Motor neuron (in vitro differentiated cells): ENCODE measurements at regions not wholly inside any gene's neighbourhood (a gene's known extent, or its start where the extent isn't known, plus 50 kb on each side); places are given as distances from the start of the nearest gene placed in this dataset.
"Not testable (repeated sequence)": the region's sequence is repeated elsewhere in the genome, so short reads cannot be mapped to it uniquely, and the experiment has no call there.

ENCODE experiments used
- ATAC-seq, 8 experiments: fragments of 200-7000 bp; cut with Tn5 transposase; replicated peaks in 6 of 8; 2 replicates each; pipeline ENCODE4 v1.8.0; 2021; ENCODE audit warnings: mild to moderate bottlenecking in 8 of 8, moderate library complexity in 8 of 8
- H3K27ac ChIP-seq, 2 donors: fragments of 250-450 bp; sonication (Bioruptor Pico); 2 replicates each; pipeline ENCODE4 v1.9.0; 2021; ENCODE audit warnings: antibody characterized with exemption in 2 of 2, mild to moderate bottlenecking in 2 of 2, moderate library complexity in 1 of 2
- H3K4me1 ChIP-seq, 2 donors: fragments of 250-450 bp; sonication (Bioruptor Pico); replicated peaks in 1 of 2; 2 replicates each; pipeline ENCODE4 v1.6.1; 2021; ENCODE audit warnings: antibody characterized with exemption in 2 of 2, mild to moderate bottlenecking in 2 of 2, moderate library complexity in 1 of 2
- H3K4me3 ChIP-seq, 5 donors: fragments of 250-450 bp; sonication (Bioruptor Pico); 2 replicates each; pipeline ENCODE4 v1.9.0; 2021; ENCODE audit warnings: antibody characterized with exemption in 5 of 5, mild to moderate bottlenecking in 5 of 5, moderate library complexity in 4 of 5
- WGBS, 10 experiments: fragments of 450-650 bp; shearing (Covaris generic); methylation state at CpG; one replicate each; pipeline ENCODE4 v1.0.0; 2022; 5-methylcytosine and 5-hydroxymethylcytosine counted together
- in situ Hi-C, 9 experiments: fragments of 400-800 bp; cut with MboI; loops; one replicate each; pipeline ENCODE4 v1.15.0; 2021; ENCODE audit warnings: low sequenced_read_pairs in 9 of 9, low pct_unique_long_range_greater_than_20kb in 2 of 9; ENCODE audit not compliant: unreplicated experiment in 9 of 9

DNA sequence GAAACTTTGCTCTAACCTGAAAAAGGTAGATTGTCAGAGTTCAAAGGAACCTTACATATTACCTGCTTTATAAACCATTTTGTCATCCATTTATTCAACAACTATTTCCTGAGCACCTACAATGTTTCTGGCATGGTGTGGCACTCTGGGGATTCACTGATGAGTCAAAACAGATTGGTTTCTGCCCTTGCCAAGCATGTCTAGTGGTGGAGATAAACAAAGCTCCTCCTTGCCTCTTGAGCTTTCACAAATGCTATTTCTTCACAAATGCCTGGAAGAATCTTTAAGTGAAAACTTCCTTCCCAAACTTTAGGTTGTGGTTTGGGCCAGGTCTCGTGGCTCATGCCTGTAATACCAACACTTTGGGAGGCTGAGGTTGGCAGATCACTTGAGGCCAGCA, 85.1 kb upstream of the RELN start:
- 0 to 73% (median 47%) methylated on average over 1 of the region's 1 CpG; no CpG with 5 or more reads in 4 of the 10 experiments for WGBS, 10 experiments
- H3K4me3 ChIP-seq = no peak overlapping the region
- no peak overlapping the region for H3K27ac ChIP-seq
- no peak for ATAC-seq
- in situ Hi-C loops = no loop called here
- H3K4me1 ChIP-seq = no peaks in the 10 kb centered on the region

DNA sequence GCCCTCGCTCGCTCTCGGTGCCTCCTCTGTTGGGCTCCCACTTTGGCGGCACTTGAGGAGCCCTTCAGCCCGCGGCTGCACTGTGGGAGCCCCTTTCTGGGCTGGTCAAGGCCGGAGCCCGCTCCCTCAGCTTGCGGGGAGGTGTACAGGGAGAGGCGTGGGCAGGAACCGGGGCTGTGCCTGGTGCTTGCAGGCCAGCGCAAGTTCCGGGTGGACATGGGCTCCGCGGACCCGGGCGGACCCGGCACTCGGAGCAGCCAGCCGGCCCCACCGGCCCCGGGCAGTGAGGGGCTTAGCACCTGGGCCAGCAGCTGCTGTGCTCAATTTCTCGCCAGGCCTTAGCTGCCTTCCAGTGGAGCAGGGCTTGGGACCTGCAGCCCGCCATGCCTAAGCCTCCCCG, 82.2 kb upstream of the RELN start:
- ATAC-seq, H3K4me1 ChIP-seq, H3K4me3 ChIP-seq, in situ Hi-C loops, H3K27ac ChIP-seq: not testable (repeated sequence)
- 50 to 100% (median 93%) methylated on average over 1 to 4 of the region's 25 CpGs; no CpG with 5 or more reads in 5 of the 10 experiments for WGBS, 10 experiments

DNA sequence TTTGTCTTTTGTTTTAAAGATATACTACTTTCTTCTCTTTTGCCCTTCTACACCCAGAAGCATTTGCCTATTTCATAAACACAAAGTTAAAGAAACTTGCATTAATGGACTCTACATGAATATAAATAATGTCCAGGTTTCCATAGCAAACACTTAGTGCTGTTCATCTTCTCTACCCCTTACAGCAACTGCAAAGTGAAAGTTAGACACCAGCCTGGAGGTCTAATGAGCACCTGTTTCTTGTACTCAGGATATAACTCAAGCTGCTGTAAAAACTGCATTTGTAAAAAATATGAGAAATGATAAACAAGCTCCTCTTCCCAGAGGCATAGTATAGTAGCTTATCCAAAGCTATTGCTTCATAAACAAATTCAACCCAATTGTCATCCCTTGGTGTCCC, 76.0 kb upstream of the RELN start:
- H3K27ac ChIP-seq = no peak overlapping the region
- in situ Hi-C loops = no loop called here
- no peak overlapping the region for H3K4me3 ChIP-seq
- H3K4me1 ChIP-seq = no peaks in the 10 kb centered on the region
- ATAC-seq = peak in 1 of 8 experiments; percentile 35

DNA sequence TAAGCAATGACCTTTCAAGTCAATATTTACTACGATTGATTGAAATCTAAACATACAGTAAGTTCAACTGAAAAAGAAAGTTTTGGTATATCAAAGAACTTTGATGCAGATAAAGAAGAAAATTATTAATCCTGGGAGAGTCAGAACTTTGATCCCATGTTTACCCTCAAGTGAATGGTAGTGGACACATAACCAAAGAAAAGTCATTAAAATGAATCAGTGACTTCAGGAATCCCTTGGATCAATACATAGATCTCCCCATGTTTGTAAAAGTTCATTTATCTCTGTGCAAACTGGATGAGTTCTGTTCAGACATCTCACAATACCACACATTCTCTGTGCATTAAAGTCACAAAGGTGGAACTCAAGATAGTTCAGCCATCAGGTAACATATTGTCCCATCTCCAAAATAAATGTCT, 75.5 kb upstream of the RELN start:
- ATAC-seq = no peak
- no peaks in the 10 kb centered on the region for H3K4me1 ChIP-seq
- no peak overlapping the region for H3K27ac ChIP-seq
- 0 to 100% (median 70%) methylated on average over 1 of the region's 1 CpG; no CpG with 5 or more reads in 1 of the 10 experiments for WGBS, 10 experiments
- in situ Hi-C loops = no loop called here
- H3K4me3 ChIP-seq = no peak overlapping the region

DNA sequence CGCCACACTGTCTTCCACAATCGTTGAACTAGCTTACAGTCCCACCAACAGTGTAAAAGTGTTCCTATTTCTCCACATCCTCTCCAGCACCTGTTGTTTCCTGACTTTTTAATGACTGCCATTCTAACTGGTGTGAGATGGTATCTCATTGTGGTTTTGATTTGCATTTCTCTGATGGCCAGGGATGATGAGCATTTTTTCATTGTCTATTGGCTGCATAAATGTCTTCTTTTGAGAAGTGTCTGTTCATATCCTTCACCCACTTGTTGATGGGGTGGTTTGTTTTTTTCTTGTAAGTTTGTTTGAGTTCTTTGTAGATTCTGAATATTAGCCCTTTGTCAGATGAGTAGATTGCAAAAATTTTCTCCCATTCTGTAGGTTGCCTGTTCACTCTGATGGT, 74.3 kb upstream of the RELN start:
- H3K4me3 ChIP-seq, H3K4me1 ChIP-seq, in situ Hi-C loops, H3K27ac ChIP-seq, ATAC-seq: not testable (repeated sequence)
- no CpG with 5 or more reads among the region's 2 CpGs for WGBS, 10 experiments

DNA sequence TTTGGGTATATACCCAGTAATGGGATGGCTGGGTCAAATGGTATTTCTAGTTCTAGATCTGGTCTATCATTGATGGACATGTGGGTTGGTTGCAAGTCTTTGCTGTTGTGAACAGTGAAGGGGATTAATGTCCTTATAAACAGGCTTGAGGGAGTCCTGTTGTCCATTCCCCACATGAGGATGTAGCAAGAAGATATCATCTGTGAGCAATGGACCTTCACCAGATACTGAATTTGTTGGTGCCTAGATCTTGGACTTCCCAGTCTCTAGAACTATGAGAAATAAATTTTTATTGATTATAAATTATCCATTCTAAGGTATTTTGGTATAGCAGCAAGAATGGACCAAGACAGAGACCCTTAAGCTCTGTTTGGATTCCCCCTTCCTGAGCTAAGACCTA, 72.2 kb upstream of the RELN start:
- no peak overlapping the region for H3K4me3 ChIP-seq
- no peaks in the 10 kb centered on the region for H3K4me1 ChIP-seq
- ATAC-seq = no peak
- H3K27ac ChIP-seq = no peak overlapping the region
- in situ Hi-C loops = no loop called here

DNA sequence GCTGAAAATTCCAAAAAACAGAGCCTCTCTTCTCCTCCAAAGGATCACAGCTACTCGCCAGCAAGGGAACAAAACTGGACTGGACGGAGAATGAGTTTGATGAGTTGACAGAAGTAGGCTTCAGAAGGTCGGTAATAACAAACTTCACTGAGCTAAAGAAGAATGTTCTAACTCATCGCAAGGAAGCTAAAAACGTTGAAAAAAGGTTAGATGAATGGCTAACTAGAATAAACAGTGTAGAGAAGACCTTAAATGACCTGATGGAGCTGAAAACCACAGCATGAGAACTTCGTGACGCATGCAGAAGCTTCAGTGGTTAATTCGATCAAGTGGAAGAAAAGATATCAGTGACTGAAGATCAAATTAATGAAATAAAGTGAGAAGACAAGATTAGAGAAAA, 70.4 kb upstream of the RELN start:
- H3K27ac ChIP-seq, H3K4me1 ChIP-seq, H3K4me3 ChIP-seq, in situ Hi-C loops, ATAC-seq: not testable (repeated sequence)
- 28 to 89% (median 80%) methylated on average over 4 to 8 of the region's 8 CpGs for WGBS, 10 experiments

DNA sequence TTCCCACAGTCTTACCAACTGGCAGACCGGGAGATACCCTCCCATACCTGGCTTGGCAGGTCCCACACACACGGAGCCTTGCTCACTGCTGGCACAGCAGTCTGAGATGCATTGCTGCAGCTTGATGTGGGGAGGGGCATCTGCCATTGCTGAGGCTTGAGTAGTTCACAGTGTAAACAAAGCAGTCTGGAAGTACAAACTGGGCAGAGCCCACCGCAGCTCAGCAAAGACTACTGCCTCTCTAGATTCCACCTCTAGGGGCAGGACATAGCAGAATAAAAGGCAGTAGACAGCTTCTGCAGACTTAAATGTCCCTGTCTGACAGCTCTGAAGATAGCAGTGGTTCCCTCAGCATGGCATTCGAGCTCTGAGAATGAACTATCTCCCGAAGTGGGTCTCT, 69.6 kb upstream of the RELN start:
- WGBS, 10 experiments = 0 to 72% (median 60%) methylated on average over 1 to 2 of the region's 5 CpGs; no CpG with 5 or more reads in 6 of the 10 experiments
- in situ Hi-C loops = no loop called here
- H3K4me1 ChIP-seq = no peaks in the 10 kb centered on the region
- H3K4me3 ChIP-seq = no peak overlapping the region
- ATAC-seq = peak in 1 of 8 experiments; percentile 34
- no peak overlapping the region for H3K27ac ChIP-seq

DNA sequence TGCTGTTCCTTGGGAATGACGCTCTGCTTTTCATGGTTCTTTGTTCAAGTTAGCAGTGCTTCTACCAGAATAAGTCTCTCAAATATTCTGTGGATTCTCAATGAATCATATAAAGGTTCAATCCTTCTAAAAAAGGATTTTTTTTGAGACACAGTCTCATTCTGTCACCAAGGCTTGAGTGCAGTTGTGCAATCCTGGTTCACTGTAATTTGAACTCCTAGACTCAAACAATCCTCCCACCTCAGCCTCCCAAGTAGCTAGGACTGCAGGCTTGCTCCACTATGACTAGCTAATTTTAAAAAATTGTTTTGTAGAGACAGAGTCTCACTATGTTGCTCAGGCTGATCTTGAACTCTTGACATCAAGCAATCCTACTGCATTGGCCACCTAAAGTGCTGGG, 64.9 kb upstream of the RELN start:
- in situ Hi-C loops = no loop called here
- WGBS, 10 experiments = 20 to 100% (median 100%) methylated on average over 1 of the region's 1 CpG; no CpG with 5 or more reads in 3 of the 10 experiments
- H3K4me1 ChIP-seq = no peaks in the 10 kb centered on the region

DNA sequence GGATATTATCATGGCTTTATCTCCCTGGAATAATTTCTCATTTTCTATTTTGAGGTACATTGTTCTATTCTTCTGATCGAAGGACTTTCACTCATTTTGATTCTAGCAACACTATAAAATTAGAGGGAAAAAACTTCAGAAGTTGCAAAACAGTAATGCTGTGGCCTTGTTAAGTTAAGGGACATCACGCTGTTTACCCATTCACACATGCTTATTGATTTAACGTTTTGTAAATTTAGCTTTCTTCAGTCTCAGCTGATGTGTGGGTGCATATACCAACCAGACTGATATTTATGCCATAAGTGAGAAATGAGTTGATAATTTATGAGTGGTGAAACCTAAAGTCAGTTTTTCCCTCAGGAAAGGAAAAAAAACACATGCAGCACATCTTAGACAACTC, 63.5 kb upstream of the RELN start:
- in situ Hi-C loops = no loop called here
- no peak overlapping the region for H3K4me3 ChIP-seq
- 12 to 100% (median 69%) methylated on average over 1 to 3 of the region's 3 CpGs for WGBS, 10 experiments
- H3K27ac ChIP-seq = no peak overlapping the region
- H3K4me1 ChIP-seq = peaks cover 1 to 4% of the 10 kb centered on the region in 2 donors
- no peak for ATAC-seq

More for the DNA sequence above, 64.9 kb upstream of the RELN start:
- ATAC-seq = no peak
- H3K4me3 ChIP-seq = no peak overlapping the region
- no peak overlapping the region for H3K27ac ChIP-seq

DNA sequence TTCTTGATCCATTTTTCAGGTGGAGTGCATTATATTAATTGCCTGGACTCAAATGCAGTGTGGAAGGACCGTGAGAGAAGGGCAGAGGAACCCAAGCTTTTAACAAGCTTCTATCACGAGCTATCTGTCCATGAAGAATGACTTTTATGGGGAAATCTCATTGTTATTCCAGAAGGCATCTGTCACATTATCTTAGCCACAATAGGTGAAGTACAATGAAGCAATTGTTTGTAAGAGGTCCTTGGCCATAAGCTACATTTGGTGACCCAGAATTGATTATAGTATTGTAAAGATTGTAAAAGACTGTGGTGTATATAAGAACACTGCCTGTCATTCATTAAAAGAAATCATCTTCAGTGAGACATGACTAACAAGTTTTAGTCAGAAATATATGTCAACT, 58.6 kb upstream of the RELN start:
- peak in 4 of 8 experiments; percentile 27 to 83 (median 60) for ATAC-seq
- H3K4me1 ChIP-seq = peaks cover 3 to 7% of the 10 kb centered on the region in 2 donors
- in situ Hi-C loops = no loop called here
- H3K4me3 ChIP-seq = no peak overlapping the region
- 0 to 21% (median 0%) methylated on average over 1 to 2 of the region's 2 CpGs; no CpG with 5 or more reads in 3 of the 10 experiments for WGBS, 10 experiments
- no peak overlapping the region for H3K27ac ChIP-seq

DNA sequence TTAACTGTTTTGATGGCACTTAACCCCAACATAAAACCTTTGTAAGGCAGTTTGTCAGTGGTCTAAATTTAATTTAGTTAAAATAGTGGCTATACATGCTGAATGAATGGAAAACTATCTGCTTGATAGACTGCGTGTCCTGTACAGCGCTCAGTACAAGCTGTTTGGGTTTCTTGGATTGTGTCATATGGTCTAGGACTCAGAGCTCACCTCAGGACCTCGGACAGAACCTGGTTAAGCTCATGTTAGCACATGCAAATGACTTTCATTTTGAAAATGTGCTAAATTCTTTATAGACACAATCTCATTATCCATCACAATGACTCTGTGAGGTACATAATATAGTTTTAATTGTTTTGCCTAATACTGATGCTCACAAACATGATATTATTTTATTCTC, 55.7 kb upstream of the RELN start:
- H3K4me1 ChIP-seq = peaks cover 3 to 7% of the 10 kb centered on the region in 2 donors
- no peak for ATAC-seq
- H3K4me3 ChIP-seq = no peak overlapping the region
- WGBS, 10 experiments = 18 to 100% (median 85%) methylated on average over 2 to 3 of the region's 3 CpGs; no CpG with 5 or more reads in 1 of the 10 experiments
- H3K27ac ChIP-seq = no peak overlapping the region
- in situ Hi-C loops = no loop called here

DNA sequence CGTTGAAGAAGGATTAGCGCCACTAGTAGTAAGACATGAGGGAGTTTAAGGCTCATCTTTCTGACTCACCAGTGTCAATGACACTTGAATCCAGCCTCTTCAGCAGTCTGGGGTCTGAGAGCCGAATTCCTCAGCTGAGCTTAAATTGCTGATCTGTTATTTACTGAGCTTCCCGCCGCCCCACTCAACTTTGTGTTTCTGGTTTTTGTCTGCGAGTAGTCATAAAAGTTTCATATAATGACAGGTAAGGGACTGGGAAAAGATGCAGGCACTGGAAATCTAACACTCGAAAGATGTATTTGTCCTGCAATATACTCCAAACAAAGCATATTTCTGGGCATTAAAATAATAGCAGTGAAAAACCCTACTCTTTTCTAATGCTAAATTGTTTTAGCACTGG, 51.2 kb upstream of the RELN start:
- in situ Hi-C loops = no loop called here
- Histone ChIP-seq H3K27ac (no peak overlapping the region), H3K4me3 (no peak overlapping the region), H3K4me1 (no peaks in the 10 kb centered on the region)
- 10 to 87% (median 74%) methylated on average over 1 to 6 of the region's 7 CpGs for WGBS, 10 experiments
- no peak for ATAC-seq

DNA sequence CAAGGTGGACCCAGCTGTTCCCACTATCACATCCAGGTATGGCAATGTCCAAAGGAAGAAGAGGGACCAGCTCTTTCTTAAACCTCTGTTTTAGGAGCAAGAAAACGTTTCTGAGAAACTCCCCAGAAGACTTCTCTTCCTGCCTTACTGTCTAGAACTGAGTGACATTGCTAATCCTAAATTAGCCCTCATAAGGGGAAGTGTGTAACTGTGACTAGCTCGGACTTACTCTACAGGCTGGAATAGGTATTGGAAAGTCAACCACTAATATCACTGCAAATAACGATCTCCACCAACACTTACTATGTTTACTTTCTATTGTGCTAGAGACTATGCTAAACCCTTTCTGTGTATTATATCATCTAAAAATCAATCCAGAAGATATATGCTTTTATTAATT, 49.9 kb upstream of the RELN start:
- no peak overlapping the region for H3K27ac ChIP-seq
- H3K4me1 ChIP-seq = no peaks in the 10 kb centered on the region
- no peak overlapping the region for H3K4me3 ChIP-seq
- in situ Hi-C loops = no loop called here
- ATAC-seq = peak in 1 of 8 experiments; percentile 16
- 0 to 87% (median 78%) methylated on average over 1 to 3 of the region's 3 CpGs; no CpG with 5 or more reads in 1 of the 10 experiments for WGBS, 10 experiments
